ENCODE measurements at regions not wholly inside any gene's neighbourhood (a gene's known extent, or its start where the extent isn't known, plus 50 kb on each side); places are given as distances from the start of the nearest gene placed in this dataset.

DNA sequence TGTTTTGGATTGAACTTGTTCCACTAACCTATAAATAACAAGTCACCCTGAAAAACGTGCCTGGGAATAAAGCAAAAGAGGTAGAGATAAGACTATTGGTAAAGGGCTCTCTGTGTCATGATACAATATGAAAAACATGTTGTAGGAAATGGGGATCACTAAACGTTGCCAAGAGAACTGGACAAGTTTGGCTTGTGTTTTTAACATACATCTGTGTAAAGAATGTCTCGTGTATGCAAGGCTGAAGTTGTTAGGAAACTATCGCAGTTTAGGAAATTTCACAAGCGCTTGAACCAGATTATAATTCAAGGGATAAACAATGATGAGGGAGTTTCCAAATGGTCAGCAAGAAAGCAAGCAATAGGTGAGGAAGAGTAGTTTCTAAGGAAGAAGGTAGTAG, 655.8 kb downstream of the PCDH7 start:
- Histone ChIP-seq H3K27me3 (ENCODE audit: control insufficient read depth in 1 of 2, insufficient read depth in 2 of 2, low read length in 2 of 2) (no peaks in the 10 kb centered on the region), H3K9me3 (ENCODE audit: control insufficient read depth in 1 of 2, insufficient read depth in 1 of 2, low read length in 2 of 2) (peaks cover 0 to 4% of the 10 kb centered on the region in 2 experiments), H3K36me3 (ENCODE audit: insufficient read depth, low read length) (no peaks in the 10 kb centered on the region), H3K4me1 (ENCODE audit: insufficient read depth, low read length) (no peaks in the 10 kb centered on the region), H3K4me3 (ENCODE audit: low read length) (no peak overlapping the region), H3K27ac (ENCODE audit: low read depth in 1 of 2, low read length in 2 of 2) (no peak overlapping the region)
- ChIA-PET CTCF (no interaction called here), POLR2A (no interaction called here)
- ATAC-seq (ENCODE audit: poor library complexity) (no peak), DNase-seq (no peak)
- intact Hi-C loops (cut with DNase I, micrococcal nuclease) = no loop called here
- Mint-ChIP-seq H3K36me3 (ENCODE audit: low read depth) (no peaks in the 10 kb centered on the region), H3K27me3 (no peaks in the 10 kb centered on the region), H3K4me3 (no peak overlapping the region), H3K27ac (no peak overlapping the region), H3K9me3 (peaks cover 4% of the 10 kb centered on the region), H3K4me1 (ENCODE audit: low read depth) (no peaks in the 10 kb centered on the region)
- TF ChIP-seq CTCF (IDR thresholded peaks at IDR 0.05) = no peak

- Mint-ChIP-seq H3K27ac (no peak overlapping the region), H3K9me3 (peaks cover 4% of the 10 kb centered on the region), H3K4me1 (ENCODE audit: low read depth) (no peaks in the 10 kb centered on the region), H3K36me3 (ENCODE audit: low read depth) (no peaks in the 10 kb centered on the region), H3K4me3 (no peak overlapping the region), H3K27me3 (no peaks in the 10 kb centered on the region)
- no peak for TF ChIP-seq CTCF (IDR thresholded peaks at IDR 0.05)
- H3K4me3 ChIP-seq (ENCODE audit: low read length) = no peak overlapping the region
- no peaks in the 10 kb centered on the region for H3K36me3 ChIP-seq (ENCODE audit: insufficient read depth, low read length)
- no peak overlapping the region for H3K27ac ChIP-seq (ENCODE audit: low read depth in 1 of 2, low read length in 2 of 2)
- intact Hi-C loops (cut with DNase I, micrococcal nuclease) = no loop called here
- H3K4me1 ChIP-seq (ENCODE audit: insufficient read depth, low read length) = no peaks in the 10 kb centered on the region
- H3K27me3 ChIP-seq (ENCODE audit: control insufficient read depth in 1 of 2, insufficient read depth in 2 of 2, low read length in 2 of 2) = no peaks in the 10 kb centered on the region
- DNase-seq = no peak
- ChIA-PET CTCF (no interaction called here), POLR2A (no interaction called here)
- H3K9me3 ChIP-seq (ENCODE audit: control insufficient read depth in 1 of 2, insufficient read depth in 1 of 2, low read length in 2 of 2) = peaks cover 0 to 4% of the 10 kb centered on the region in 2 experiments
- no peak for ATAC-seq (ENCODE audit: poor library complexity)
These were observed 659.2 kb downstream of the PCDH7 start for GRCh38 chr4:31379364-31379763.

GRCh38 chr4:31383767-31384166, 663.6 kb downstream of the PCDH7 start:
- DNase-seq (no peak), ATAC-seq (ENCODE audit: poor library complexity) (no peak)
- intact Hi-C loops (cut with DNase I, micrococcal nuclease) = no loop called here
- ChIA-PET POLR2A (no interaction called here), CTCF (no interaction called here)
- Mint-ChIP-seq H3K4me1 (ENCODE audit: low read depth) (no peaks in the 10 kb centered on the region), H3K36me3 (ENCODE audit: low read depth) (no peaks in the 10 kb centered on the region), H3K9me3 (peaks cover 4% of the 10 kb centered on the region), H3K27me3 (no peaks in the 10 kb centered on the region), H3K4me3 (no peak overlapping the region), H3K27ac (no peak overlapping the region)
- H3K36me3 ChIP-seq (ENCODE audit: insufficient read depth, low read length) = no peaks in the 10 kb centered on the region
- no peak overlapping the region for H3K27ac ChIP-seq (ENCODE audit: low read depth in 1 of 2, low read length in 2 of 2)
- no peaks in the 10 kb centered on the region for H3K4me1 ChIP-seq (ENCODE audit: insufficient read depth, low read length)
- no peak overlapping the region for H3K4me3 ChIP-seq (ENCODE audit: low read length)
- H3K27me3 ChIP-seq (ENCODE audit: control insufficient read depth in 1 of 2, insufficient read depth in 2 of 2, low read length in 2 of 2) = no peaks in the 10 kb centered on the region
- no peaks in the 10 kb centered on the region for H3K9me3 ChIP-seq (ENCODE audit: control insufficient read depth in 1 of 2, insufficient read depth in 1 of 2, low read length in 2 of 2)
- TF ChIP-seq CTCF (IDR thresholded peaks at IDR 0.05) = no peak
